Loucy (cell line): ENCODE measurements at regions not wholly inside any gene's neighbourhood (a gene's known extent, or its start where the extent isn't known, plus 50 kb on each side); places are given as distances from the start of the nearest gene placed in this dataset.

Experiments
- H2AFZ ChIP-seq: fragments of 200-600 bp; sonication (generic); 2 replicates; pipeline ENCODE4 v1.6.0; 2016; ENCODE audit warnings: antibody characterized with exemption, mild to moderate bottlenecking, low read length, moderate library complexity
- H3F3A ChIP-seq: fragments of 200-600 bp; 2 replicates; pipeline ENCODE4 v1.6.0; 2016; ENCODE audit warnings: antibody characterized with exemption, low read depth, mild to moderate bottlenecking
- H3K27me3 ChIP-seq: fragments of 200-600 bp; sonication (generic); 2 replicates; pipeline ENCODE4 v1.6.1; 2014; ENCODE audit warnings: low read length, mild to moderate bottlenecking; ENCODE audit not compliant: insufficient read depth, poor library complexity, severe bottlenecking
- H3K36me3 ChIP-seq: fragments of 200-600 bp; sonication (generic); 2 replicates; pipeline ENCODE4 v1.6.1; 2016; ENCODE audit warnings: low read length; ENCODE audit not compliant: insufficient read depth
- H3K4me1 ChIP-seq: fragments of 200-600 bp; sonication (generic); 2 replicates; pipeline ENCODE4 v1.5.1; 2014; ENCODE audit warnings: low read length, mild to moderate bottlenecking; ENCODE audit not compliant: insufficient read depth, poor library complexity, severe bottlenecking
- H3K4me2 ChIP-seq: fragments of 200-600 bp; sonication (generic); 2 replicates; pipeline ENCODE4 v1.6.0; 2014; ENCODE audit warnings: antibody characterized with exemption, low read length, low read depth, mild to moderate bottlenecking; ENCODE audit not compliant: poor library complexity, severe bottlenecking
- H3K4me3 ChIP-seq: fragments of 200-600 bp; sonication (generic); 2 replicates; pipeline ENCODE4 v1.5.1; 2014; ENCODE audit warnings: low read length, mild to moderate bottlenecking, mixed read lengths; ENCODE audit not compliant: poor library complexity, severe bottlenecking
- H3K79me2 ChIP-seq: fragments of 200-600 bp; sonication (generic); 2 replicates; pipeline ENCODE4 v1.6.1; 2014; ENCODE audit warnings: low read length; ENCODE audit not compliant: insufficient read depth
- H3K9ac ChIP-seq: fragments of 200-600 bp; sonication (generic); 2 replicates; pipeline ENCODE4 v1.6.0; 2014; ENCODE audit warnings: mild to moderate bottlenecking, low read depth, low read length, moderate library complexity; ENCODE audit not compliant: poor library complexity, severe bottlenecking
- H3K9me2 ChIP-seq: fragments of 200-600 bp; sonication (generic); replicated peaks from 2 replicates; pipeline ENCODE4 v1.6.1; 2016; ENCODE audit warnings: low read depth, low read length, mixed read lengths
- H3K9me3 ChIP-seq: fragments of 200-600 bp; sonication (generic); 2 replicates; pipeline ENCODE4 v1.6.1; 2014; ENCODE audit warnings: mild to moderate bottlenecking, antibody characterized with exemption, low read length, low read depth; ENCODE audit not compliant: insufficient read depth
- H4K20me1 ChIP-seq: fragments of 200-600 bp; sonication (generic); 2 replicates; pipeline ENCODE4 v1.6.0; 2014; ENCODE audit warnings: antibody characterized with exemption, low read length, mild to moderate bottlenecking; ENCODE audit not compliant: insufficient read depth, poor library complexity, severe bottlenecking
- EZH2phosphoT487 ChIP-seq: fragments of 200-600 bp; IDR thresholded peaks from 2 replicates; pipeline ENCODE4 v1.6.1; 2018; ENCODE audit warnings: antibody characterized with exemption, mild to moderate bottlenecking, moderate library complexity, borderline replicate concordance
- TF ChIP-seq, protein P1 (sequence below): fragments of 200-600 bp; sonication (generic); conservative IDR thresholded peaks from 2 replicates; pipeline ENCODE4 v1.5.1; 2014; ENCODE audit warnings: mild to moderate bottlenecking, antibody characterized with exemption, low read length

DNA sequence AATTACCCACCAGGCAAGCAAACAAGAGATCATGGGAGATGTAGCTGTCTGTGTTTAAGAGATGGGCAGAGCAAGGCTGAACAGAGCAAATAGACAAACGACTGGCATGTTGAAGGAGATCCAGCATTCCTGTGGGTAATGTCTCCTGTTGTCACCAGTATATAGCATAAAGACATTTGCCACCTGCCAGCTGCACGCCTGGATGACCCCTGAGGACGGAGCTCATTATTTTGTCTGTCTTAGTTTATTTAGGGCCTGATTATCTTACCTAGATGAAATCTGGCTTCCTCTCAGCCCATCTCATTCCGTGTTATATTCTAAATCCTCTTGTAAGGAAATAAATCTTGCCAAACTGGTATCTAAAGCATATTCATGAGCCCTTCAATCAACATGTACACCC lies 510.3 kb upstream of the LINC00305 start:
- Histone ChIP-seq H3K9ac (no peak overlapping the region), H3K4me1 (no peaks in the 10 kb centered on the region), H2AFZ (no peak overlapping the region), H3K4me3 (no peak overlapping the region), H3F3A (no peaks in the 10 kb centered on the region), H3K27me3 (no peaks in the 10 kb centered on the region), H3K9me3 (no peaks in the 10 kb centered on the region), H4K20me1 (no peaks in the 10 kb centered on the region), H3K79me2 (no peaks in the 10 kb centered on the region), H3K4me2 (no peak overlapping the region), H3K36me3 (no peaks in the 10 kb centered on the region), H3K9me2 (no peaks in the 10 kb centered on the region)
- TF ChIP-seq, protein P1, sequence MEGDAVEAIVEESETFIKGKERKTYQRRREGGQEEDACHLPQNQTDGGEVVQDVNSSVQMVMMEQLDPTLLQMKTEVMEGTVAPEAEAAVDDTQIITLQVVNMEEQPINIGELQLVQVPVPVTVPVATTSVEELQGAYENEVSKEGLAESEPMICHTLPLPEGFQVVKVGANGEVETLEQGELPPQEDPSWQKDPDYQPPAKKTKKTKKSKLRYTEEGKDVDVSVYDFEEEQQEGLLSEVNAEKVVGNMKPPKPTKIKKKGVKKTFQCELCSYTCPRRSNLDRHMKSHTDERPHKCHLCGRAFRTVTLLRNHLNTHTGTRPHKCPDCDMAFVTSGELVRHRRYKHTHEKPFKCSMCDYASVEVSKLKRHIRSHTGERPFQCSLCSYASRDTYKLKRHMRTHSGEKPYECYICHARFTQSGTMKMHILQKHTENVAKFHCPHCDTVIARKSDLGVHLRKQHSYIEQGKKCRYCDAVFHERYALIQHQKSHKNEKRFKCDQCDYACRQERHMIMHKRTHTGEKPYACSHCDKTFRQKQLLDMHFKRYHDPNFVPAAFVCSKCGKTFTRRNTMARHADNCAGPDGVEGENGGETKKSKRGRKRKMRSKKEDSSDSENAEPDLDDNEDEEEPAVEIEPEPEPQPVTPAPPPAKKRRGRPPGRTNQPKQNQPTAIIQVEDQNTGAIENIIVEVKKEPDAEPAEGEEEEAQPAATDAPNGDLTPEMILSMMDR: no peak
- no peak for TF ChIP-seq EZH2phosphoT487

- Histone ChIP-seq H3K9me2 (no peaks in the 10 kb centered on the region), H3K9ac (no peak overlapping the region), H4K20me1 (no peaks in the 10 kb centered on the region), H3K4me2 (no peak overlapping the region), H3F3A (no peaks in the 10 kb centered on the region), H2AFZ (no peak overlapping the region), H3K4me3 (no peak overlapping the region), H3K79me2 (no peaks in the 10 kb centered on the region), H3K36me3 (no peaks in the 10 kb centered on the region), H3K4me1 (no peaks in the 10 kb centered on the region), H3K9me3 (no peaks in the 10 kb centered on the region), H3K27me3 (no peaks in the 10 kb centered on the region)
- TF ChIP-seq, protein P1: no peak
- TF ChIP-seq EZH2phosphoT487: no peak
Measured at GRCh38 chr18:64653068-64653467, 504.2 kb upstream of the LINC00305 start.

DNA sequence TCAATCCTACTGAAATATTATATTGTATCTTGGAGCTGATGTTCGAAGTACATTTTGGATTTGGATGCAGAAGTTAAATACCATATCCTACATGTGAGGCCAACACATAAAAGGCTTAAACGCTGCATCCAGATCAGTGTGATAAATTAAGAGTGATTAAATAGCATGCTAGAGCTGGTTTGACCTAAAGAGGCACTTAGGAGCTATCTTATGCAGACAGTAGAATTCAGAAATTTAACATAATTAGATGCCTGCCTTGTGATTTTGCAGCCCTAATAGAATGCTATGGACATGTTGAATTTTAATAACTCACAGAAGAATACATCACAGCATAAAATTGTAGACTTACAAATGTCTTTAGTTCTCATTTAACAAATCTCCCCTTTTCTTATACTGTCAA lies 501.2 kb upstream of the LINC00305 start:
- no peaks in the 10 kb centered on the region for H3K79me2 ChIP-seq

More for the DNA sequence above, 501.2 kb upstream of the LINC00305 start:
- no peaks in the 10 kb centered on the region for H3K4me1 ChIP-seq
- no peaks in the 10 kb centered on the region for H3F3A ChIP-seq
- H2AFZ ChIP-seq: no peak overlapping the region
- no peak overlapping the region for H3K9ac ChIP-seq
- no peaks in the 10 kb centered on the region for H3K9me2 ChIP-seq
- no peaks in the 10 kb centered on the region for H4K20me1 ChIP-seq
- H3K4me3 ChIP-seq: no peak overlapping the region
- H3K9me3 ChIP-seq: peaks cover 8% of the 10 kb centered on the region; the same call in 1 of the 2 replicates
- H3K27me3 ChIP-seq: no peaks in the 10 kb centered on the region
- no peak overlapping the region for H3K4me2 ChIP-seq
- no peak for TF ChIP-seq EZH2phosphoT487
- TF ChIP-seq, protein P1: no peak
- no peaks in the 10 kb centered on the region for H3K36me3 ChIP-seq
